SK-N-SH (cell line): ENCODE measurements at regions not wholly inside any gene's neighbourhood (a gene's known extent, or its start where the extent isn't known, plus 50 kb on each side); places are given as distances from the start of the nearest gene placed in this dataset.

ENCODE experiments used
- CTCF ChIA-PET: fragments of 300-600, 350-600 bp; formaldehyde crosslinking; extraction: SDS; loops from one replicate; lab custom pipeline; 2021; lab: Yijun Ruan, JAX
- POLR2A ChIA-PET: fragments of 350-600 bp; sonication (Branson Sonifier 250); formaldehyde crosslinking; extraction: SDS; loops from one replicate; lab custom pipeline; 2020; ENCODE audit warnings: antibody characterized with exemption, inconsistent platforms; lab: Yijun Ruan, JAX
- DNase-seq: peaks from one replicate; pipeline ENCODE4 v3.0.0; 2012
- H2AFZ ChIP-seq: fragments of 200-600 bp; sonication (generic); 2 replicates; pipeline ENCODE4 v1.8.1; 2016; ENCODE audit warnings: antibody characterized with exemption, mild to moderate bottlenecking, low read depth
- H3F3A ChIP-seq: fragments of 200-600 bp; sonication (generic); replicated peaks from 2 replicates; pipeline ENCODE3; 2016; ENCODE audit warnings: antibody characterized with exemption, mild to moderate bottlenecking; ENCODE audit not compliant: insufficient read depth
- H3K27ac ChIP-seq, 2 experiments: fragments of 200-500 bp in 1 of 2; fragments of 200-600 bp in 1 of 2; sonication (Bioruptor generic) in 1 of 2; sonication (generic), shearing (Covaris generic) in 1 of 2; 2 replicates each; pipeline versions ENCODE4 v1.5.1 to v1.6.1; 2014 to 2016; ENCODE audit warnings: low read depth in 2 of 2, inconsistent platforms in 1 of 2, low read length in 1 of 2, mild to moderate bottlenecking in 1 of 2, mixed read lengths in 1 of 2
- H3K27me3 ChIP-seq: fragments of 200-600 bp; sonication (generic), shearing (Covaris generic); 2 replicates; pipeline ENCODE4 v1.6.1; 2016; ENCODE audit warnings: mixed run types; ENCODE audit not compliant: insufficient read depth
- H3K36me3 ChIP-seq, 2 experiments: fragments of 200-500 bp in 1 of 2; fragments of 200-600 bp in 1 of 2; sonication (Bioruptor generic) in 1 of 2; sonication (generic) in 1 of 2; replicated peaks in 1 of 2; 2 replicates each; pipeline versions ENCODE3 to v1.5.1; 2014 to 2016; ENCODE audit warnings: low read length in 1 of 2, mild to moderate bottlenecking in 1 of 2; ENCODE audit not compliant: insufficient read depth in 2 of 2, control insufficient read depth in 1 of 2
- H3K4me1 ChIP-seq, 2 experiments: fragments of 200-500 bp in 1 of 2; fragments of 200-600 bp in 1 of 2; sonication (Bioruptor generic) in 1 of 2; sonication (generic), shearing (Covaris generic) in 1 of 2; 2 replicates each; pipeline versions ENCODE4 v1.5.1 to v1.6.1; 2014 to 2016; ENCODE audit warnings: low read depth in 1 of 2, low read length in 1 of 2, mixed run types in 1 of 2; ENCODE audit not compliant: insufficient read depth in 2 of 2, control insufficient read depth in 1 of 2
- H3K4me2 ChIP-seq: fragments of 200-600 bp; sonication (generic), shearing (Covaris generic); 2 replicates; pipeline ENCODE4 v1.6.1; 2017; ENCODE audit warnings: mixed run types
- H3K4me3 ChIP-seq, 2 experiments: fragments of 200-500 bp in 1 of 2; fragments of 200-600 bp in 1 of 2; sonication (Bioruptor generic) in 1 of 2; sonication (generic), shearing (Covaris generic) in 1 of 2; 2 replicates each; pipeline versions ENCODE4 v1.5.1 to v1.8.1; 2014 to 2016; ENCODE audit warnings: low read depth in 2 of 2, inconsistent platforms in 1 of 2, low read length in 1 of 2, mild to moderate bottlenecking in 1 of 2, mixed read lengths in 1 of 2, moderate library complexity in 1 of 2
- H3K79me2 ChIP-seq: fragments of 200-600 bp; sonication (generic); 2 replicates; pipeline ENCODE4 v1.8.1; 2017; ENCODE audit warnings: mild to moderate bottlenecking; ENCODE audit not compliant: insufficient read depth
- H3K9ac ChIP-seq: fragments of 200-600 bp; sonication (generic); 2 replicates; pipeline ENCODE4 v1.6.1; 2017; ENCODE audit warnings: mixed run types
- H3K9me2 ChIP-seq: fragments of 200-600 bp; sonication (generic); 2 replicates; pipeline ENCODE4 v1.6.1; 2017; ENCODE audit warnings: mixed run types
- H3K9me3 ChIP-seq: fragments of 200-600 bp; sonication (generic); 2 replicates; pipeline ENCODE4 v1.6.1; 2017; ENCODE audit warnings: mixed run types, mild to moderate bottlenecking, moderate library complexity
- H4K20me1 ChIP-seq: fragments of 200-600 bp; sonication (generic); 2 replicates; pipeline ENCODE4 v1.6.1; 2017; ENCODE audit warnings: mild to moderate bottlenecking, mixed run types; ENCODE audit not compliant: insufficient read depth
- CTCF ChIP-seq: fragments of 200-600 bp; sonication (generic); IDR thresholded peaks from 2 replicates; pipeline ENCODE4 v1.6.1; 2017; ENCODE audit warnings: antibody characterized with exemption, mild to moderate bottlenecking, moderate library complexity
- EP300 ChIP-seq, 2 experiments: IDR thresholded peaks; 2 replicates each; pipeline versions ENCODE4 v1.4.0 to v1.6.1; 2012; ENCODE audit warnings: borderline replicate concordance in 1 of 2, low read depth in 1 of 2, low read length in 1 of 2
- FOSL2 ChIP-seq: IDR thresholded peaks from 2 replicates; pipeline ENCODE4 v1.4.0; 2012; ENCODE audit warnings: low read depth, mild to moderate bottlenecking, moderate library complexity, borderline replicate concordance
- GATA2 ChIP-seq: sonication (generic); formaldehyde crosslinking; IDR thresholded peaks from 2 replicates; pipeline ENCODE4 v1.5.0; 2020; ENCODE audit warnings: mild to moderate bottlenecking, missing genetic modification reagents
- MXI1 ChIP-seq: IDR thresholded peaks from 2 replicates; pipeline ENCODE4 v1.6.1; 2012; ENCODE audit warnings: mild to moderate bottlenecking, low read depth, low read length, improper control_type of control experiment
- NFIC ChIP-seq: IDR thresholded peaks from 2 replicates; pipeline ENCODE4 v1.4.0; 2012; ENCODE audit warnings: borderline replicate concordance
- RAD21 ChIP-seq: IDR thresholded peaks from 2 replicates; pipeline ENCODE4 v1.6.1; 2012; ENCODE audit warnings: mild to moderate bottlenecking, low read length
- RCOR1 ChIP-seq: fragments of 150-350 bp; IDR thresholded peaks from 2 replicates; pipeline ENCODE4 v1.6.1; 2017; ENCODE audit warnings: antibody characterized with exemption, low read length
- SMC3 ChIP-seq: IDR thresholded peaks from 2 replicates; pipeline ENCODE4 v1.6.1; 2012; ENCODE audit warnings: low read depth, low read length, improper control_type of control experiment
- WGBS: methylation state at CpG from one replicate; pipeline ENCODE4 v1.1.6; 2017; ENCODE audit warnings: low lambda C conversion rate; 5-methylcytosine and 5-hydroxymethylcytosine counted together
- TF ChIP-seq, protein P1 (sequence below): fragments of 150-350 bp; IDR thresholded peaks from 2 replicates; pipeline ENCODE4 v1.6.1; 2017; ENCODE audit warnings: antibody characterized with exemption, low read length, low read depth, borderline replicate concordance
- TF ChIP-seq, protein P2 (sequence below): IDR thresholded peaks from 2 replicates; pipeline ENCODE4; 2012

- Histone ChIP-seq H3K9me3 (no peaks in the 10 kb centered on the region), H2AFZ (no peak overlapping the region), H3K36me3 (no peaks in the 10 kb centered on the region), H3K4me1 (peaks cover 0 to 3% of the 10 kb centered on the region in 2 experiments; a peak in 2 of 4 replicates), H3K9ac (no peak overlapping the region), H3K4me2 (no peak overlapping the region), H3F3A (no peaks in the 10 kb centered on the region), H3K27ac (no peak overlapping the region), H3K79me2 (no peaks in the 10 kb centered on the region), H3K27me3 (no peaks in the 10 kb centered on the region), H3K9me2 (no peaks in the 10 kb centered on the region), H3K4me3 (no peak overlapping the region), H4K20me1 (no peaks in the 10 kb centered on the region)
- no peak for DNase-seq
- TF ChIP-seq FOSL2: no peak
- TF ChIP-seq, protein P1, sequence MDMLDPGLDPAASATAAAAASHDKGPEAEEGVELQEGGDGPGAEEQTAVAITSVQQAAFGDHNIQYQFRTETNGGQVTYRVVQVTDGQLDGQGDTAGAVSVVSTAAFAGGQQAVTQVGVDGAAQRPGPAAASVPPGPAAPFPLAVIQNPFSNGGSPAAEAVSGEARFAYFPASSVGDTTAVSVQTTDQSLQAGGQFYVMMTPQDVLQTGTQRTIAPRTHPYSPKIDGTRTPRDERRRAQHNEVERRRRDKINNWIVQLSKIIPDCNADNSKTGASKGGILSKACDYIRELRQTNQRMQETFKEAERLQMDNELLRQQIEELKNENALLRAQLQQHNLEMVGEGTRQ: no peak
- POLR2A ChIA-PET: no interaction called here
- WGBS: 82% methylated on average over 3 of the region's 3 CpGs
- CTCF ChIA-PET: interaction anchor here (0.6 kb wide), 2 partner anchors 263 to 1103 kb away, joined by 3 read pairs; no protein-coding TSS in a partner anchor
Observed at GRCh38 chr1:55481634-55482033, 266.5 kb upstream of the USP24 start.

GRCh38 chr1:55480029-55480795, 265.0 kb upstream of the USP24 start:
- H3K36me3 ChIP-seq: no peaks in the 10 kb centered on the region
- DNase-seq: no peak
- 80% methylated on average over 2 of the region's 2 CpGs for WGBS
- no peaks in the 10 kb centered on the region for H3K9me3 ChIP-seq
- no peak overlapping the region for H3K4me2 ChIP-seq
- no peaks in the 10 kb centered on the region for H3F3A ChIP-seq
- peaks cover 0 to 11% of the 10 kb centered on the region in 2 experiments; a peak in 2 of 4 replicates for H3K4me1 ChIP-seq
- H3K79me2 ChIP-seq: no peaks in the 10 kb centered on the region
- 0 out of 4 replicates have a peak overlapping the region, but pooled peaks of 1 of the 2 experiments have one; percentile 16 for H3K27ac ChIP-seq
- no peak overlapping the region; the same call in 1 of the 2 replicates for H2AFZ ChIP-seq
- no peaks in the 10 kb centered on the region for H3K27me3 ChIP-seq
- CTCF ChIA-PET: interaction anchor here (1.1 to 2.4 kb wide), 3 partner anchors 12 to 1105 kb away, joined by 3 to 11 read pairs (median 6); no protein-coding TSS in a partner anchor
- POLR2A ChIA-PET: no interaction called here
- TF ChIP-seq RAD21: no peak
- TF ChIP-seq RCOR1: no peak
- TF ChIP-seq EP300 (IDR thresholded peaks at IDR 0.05; ENCODE audit: borderline replicate concordance in 1 of 2, low read depth in 1 of 2, low read length in 1 of 2): no peak
- TF ChIP-seq NFIC: no peak
- no peak for TF ChIP-seq SMC3
- no peaks in the 10 kb centered on the region for H3K9me2 ChIP-seq
- no peaks in the 10 kb centered on the region for H4K20me1 ChIP-seq
- no peak overlapping the region for H3K9ac ChIP-seq
- no peak overlapping the region for H3K4me3 ChIP-seq

DNA sequence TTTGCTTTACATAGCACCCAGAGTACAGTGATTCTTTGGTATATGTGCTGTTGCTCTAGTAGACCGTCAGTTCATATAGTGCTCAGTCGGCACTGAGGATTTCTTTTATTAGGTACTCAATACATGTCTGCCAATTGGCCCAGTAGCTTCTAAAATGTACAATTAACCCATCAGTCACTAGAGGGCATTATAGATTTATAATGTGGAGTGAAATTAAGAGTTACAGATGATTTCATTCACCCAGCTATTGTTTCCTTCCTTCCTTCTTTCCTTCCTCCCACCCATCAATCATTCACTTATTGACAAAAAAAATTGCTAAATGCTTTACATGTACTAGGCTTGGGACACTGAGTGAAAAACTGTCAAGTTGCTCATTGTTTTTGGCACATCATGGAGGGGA, 263.6 kb upstream of the USP24 start:
- Histone ChIP-seq H3F3A (no peaks in the 10 kb centered on the region), H3K4me3 (no peak overlapping the region), H3K9me2 (no peaks in the 10 kb centered on the region), H3K4me1 (peaks cover 0 to 12% of the 10 kb centered on the region in 2 experiments; a peak in 2 of 4 replicates), H3K27me3 (no peaks in the 10 kb centered on the region), H3K27ac (peak overlapping the region in 1 of 2 experiments; percentile 14; a peak in 1 of 4 replicates), H3K9me3 (no peaks in the 10 kb centered on the region), H2AFZ (no peak overlapping the region), H3K4me2 (no peak overlapping the region), H3K79me2 (no peaks in the 10 kb centered on the region), H4K20me1 (no peaks in the 10 kb centered on the region), H3K9ac (no peak overlapping the region), H3K36me3 (no peaks in the 10 kb centered on the region)
- TF ChIP-seq RAD21 (peak; percentile 64), MXI1 (no peak), GATA2 (no peak), CTCF (peak; percentile 47)
- TF ChIP-seq, protein P2, sequence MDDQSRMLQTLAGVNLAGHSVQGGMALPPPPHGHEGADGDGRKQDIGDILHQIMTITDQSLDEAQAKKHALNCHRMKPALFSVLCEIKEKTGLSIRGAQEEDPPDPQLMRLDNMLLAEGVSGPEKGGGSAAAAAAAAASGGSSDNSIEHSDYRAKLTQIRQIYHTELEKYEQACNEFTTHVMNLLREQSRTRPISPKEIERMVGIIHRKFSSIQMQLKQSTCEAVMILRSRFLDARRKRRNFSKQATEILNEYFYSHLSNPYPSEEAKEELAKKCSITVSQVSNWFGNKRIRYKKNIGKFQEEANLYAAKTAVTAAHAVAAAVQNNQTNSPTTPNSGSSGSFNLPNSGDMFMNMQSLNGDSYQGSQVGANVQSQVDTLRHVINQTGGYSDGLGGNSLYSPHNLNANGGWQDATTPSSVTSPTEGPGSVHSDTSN: no peak
- no peak for DNase-seq
- ChIA-PET POLR2A (no interaction called here), CTCF (interaction anchor here (1.0 to 2.4 kb wide), 9 partner anchors 10 to 1106 kb away, joined by 3 to 11 read pairs (median 4); no protein-coding TSS in a partner anchor)
- 85% methylated on average over 2 of the region's 2 CpGs for WGBS
